Upper lobe of right lung (tissue), 1 donor: ENCODE measurements at regions not wholly inside any gene's neighbourhood (a gene's known extent, or its start where the extent isn't known, plus 50 kb on each side); places are given as distances from the start of the nearest gene placed in this dataset.
A peak's percentile ranks its signal among the peaks of the same experiment; 100 is the strongest.

Source experiments
- ATAC-seq: fragments of 200-7000 bp; cut with Tn5 transposase; one replicate; pipeline ENCODE4 v1.9.1; 2020; ENCODE audit warnings: mild to moderate bottlenecking, moderate library complexity
- DNase-seq: peaks from one replicate; pipeline ENCODE4 v3.0.0-alpha.2; 2020
- H3K27ac ChIP-seq: fragments of 200-600 bp; one replicate; pipeline ENCODE4 v1.8.0; 2022
- H3K27me3 ChIP-seq: fragments of 200-600 bp; one replicate; pipeline ENCODE4 v1.8.0; 2022; ENCODE audit warnings: mild to moderate bottlenecking
- H3K36me3 ChIP-seq: fragments of 200-600 bp; one replicate; pipeline ENCODE4 v1.8.0; 2022
- H3K4me1 ChIP-seq: fragments of 200-600 bp; one replicate; pipeline ENCODE4 v1.8.0; 2022
- H3K4me3 ChIP-seq: fragments of 200-600 bp; one replicate; pipeline ENCODE4 v1.8.0; 2022; ENCODE audit warnings: mild to moderate bottlenecking
- H3K9me3 ChIP-seq: fragments of 200-600 bp; one replicate; pipeline ENCODE4 v1.8.0; 2022
- intact Hi-C: fragments of 100-400 bp; cut with DNase I; formaldehyde crosslinking; loops from one replicate; pipeline ENCODE4 v1.11.0; 2022
- TF ChIP-seq, protein P1 (sequence below): fragments of 200-600 bp; IDR thresholded peaks from one replicate; pipeline ENCODE4 v1.8.0; 2022; ENCODE audit warnings: antibody characterized with exemption
- donor health status: DM: no; HTN: yes; CAD: no; lungs with severe emphysema.

- TF ChIP-seq, protein P1, sequence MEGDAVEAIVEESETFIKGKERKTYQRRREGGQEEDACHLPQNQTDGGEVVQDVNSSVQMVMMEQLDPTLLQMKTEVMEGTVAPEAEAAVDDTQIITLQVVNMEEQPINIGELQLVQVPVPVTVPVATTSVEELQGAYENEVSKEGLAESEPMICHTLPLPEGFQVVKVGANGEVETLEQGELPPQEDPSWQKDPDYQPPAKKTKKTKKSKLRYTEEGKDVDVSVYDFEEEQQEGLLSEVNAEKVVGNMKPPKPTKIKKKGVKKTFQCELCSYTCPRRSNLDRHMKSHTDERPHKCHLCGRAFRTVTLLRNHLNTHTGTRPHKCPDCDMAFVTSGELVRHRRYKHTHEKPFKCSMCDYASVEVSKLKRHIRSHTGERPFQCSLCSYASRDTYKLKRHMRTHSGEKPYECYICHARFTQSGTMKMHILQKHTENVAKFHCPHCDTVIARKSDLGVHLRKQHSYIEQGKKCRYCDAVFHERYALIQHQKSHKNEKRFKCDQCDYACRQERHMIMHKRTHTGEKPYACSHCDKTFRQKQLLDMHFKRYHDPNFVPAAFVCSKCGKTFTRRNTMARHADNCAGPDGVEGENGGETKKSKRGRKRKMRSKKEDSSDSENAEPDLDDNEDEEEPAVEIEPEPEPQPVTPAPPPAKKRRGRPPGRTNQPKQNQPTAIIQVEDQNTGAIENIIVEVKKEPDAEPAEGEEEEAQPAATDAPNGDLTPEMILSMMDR, result no peak
- DNase-seq (no peak), ATAC-seq (no peak)
- no peaks in the 10 kb centered on the region for H3K36me3 ChIP-seq
- intact Hi-C loops, result no loop called here
- H3K4me3 ChIP-seq, result no peak overlapping the region
- H3K27ac ChIP-seq, result no peak overlapping the region
- H3K9me3 ChIP-seq, result no peaks in the 10 kb centered on the region
- no peaks in the 10 kb centered on the region for H3K27me3 ChIP-seq
- H3K4me1 ChIP-seq, result no peaks in the 10 kb centered on the region
Measured at GRCh38 chr2:118791483-118791882, 56.0 kb downstream of the EN1 start.

- Histone ChIP-seq H3K4me1 (no peaks in the 10 kb centered on the region), H3K27ac (no peak overlapping the region), H3K36me3 (no peaks in the 10 kb centered on the region), H3K27me3 (no peaks in the 10 kb centered on the region), H3K4me3 (no peak overlapping the region), H3K9me3 (no peaks in the 10 kb centered on the region)
- ATAC-seq, result no peak
- intact Hi-C loops, result no loop called here
- DNase-seq, result no peak
- TF ChIP-seq, protein P1, result no peak
Measured at GRCh38 chr2:118786746-118787145, 60.7 kb downstream of the EN1 start.

GRCh38 chr2:118784860-118785259 is 62.6 kb downstream of the EN1 start:
- DNase-seq (no peak), ATAC-seq (peak; percentile 26)
- Histone ChIP-seq H3K4me1 (no peaks in the 10 kb centered on the region), H3K27me3 (no peaks in the 10 kb centered on the region), H3K4me3 (no peak overlapping the region), H3K36me3 (no peaks in the 10 kb centered on the region), H3K27ac (no peak overlapping the region), H3K9me3 (no peaks in the 10 kb centered on the region)
- intact Hi-C loops, result no loop called here
- TF ChIP-seq, protein P1, result no peak

DNA sequence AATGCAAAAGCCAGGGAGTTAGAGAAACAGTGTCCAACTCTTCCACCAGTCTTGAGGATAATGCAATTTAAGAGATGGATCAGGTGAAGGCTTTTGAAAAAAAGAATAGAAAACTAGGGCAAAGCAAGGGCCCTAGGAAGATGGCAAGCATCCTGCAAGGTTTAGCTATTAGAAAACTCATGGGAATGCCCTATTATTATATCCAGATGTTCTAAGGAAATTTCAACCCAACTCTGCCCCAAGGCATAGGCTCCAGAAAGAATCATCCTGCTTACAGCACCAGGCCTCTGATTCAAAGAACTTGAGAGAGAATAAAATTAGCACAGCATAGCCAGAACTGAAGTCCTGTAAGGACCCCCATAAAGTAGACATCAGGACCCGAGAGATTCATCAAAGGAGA is 68.1 kb downstream of the EN1 start:
- ATAC-seq, result no peak
- TF ChIP-seq, protein P1, result no peak

GRCh38 chr2:118774458-118775133 is 72.9 kb downstream of the EN1 start:
- intact Hi-C loops, result no loop called here
- DNase-seq (peak; percentile 67), ATAC-seq (peak; percentile 84)
- Histone ChIP-seq H3K27me3 (peaks cover 51% of the 10 kb centered on the region), H3K4me3 (peak overlapping the region; percentile 44), H3K27ac (no peak overlapping the region), H3K36me3 (no peaks in the 10 kb centered on the region), H3K4me1 (peaks cover 6% of the 10 kb centered on the region), H3K9me3 (no peaks in the 10 kb centered on the region)
- TF ChIP-seq, protein P1, result no peak

More for the DNA sequence above, 68.1 kb downstream of the EN1 start:
- Histone ChIP-seq H3K4me3 (no peak overlapping the region), H3K27ac (no peak overlapping the region), H3K36me3 (no peaks in the 10 kb centered on the region), H3K9me3 (no peaks in the 10 kb centered on the region), H3K4me1 (peaks cover 6% of the 10 kb centered on the region), H3K27me3 (peaks cover 32% of the 10 kb centered on the region)
- intact Hi-C loops, result no loop called here
- DNase-seq, result no peak

- peaks cover 51% of the 10 kb centered on the region for H3K27me3 ChIP-seq
Measured at GRCh38 chr2:118773826-118774225, 73.6 kb downstream of the EN1 start.

More at GRCh38 chr2:118773826-118774225, 73.6 kb downstream of the EN1 start:
- DNase-seq, result no peak
- Histone ChIP-seq H3K36me3 (no peaks in the 10 kb centered on the region), H3K4me3 (no peak overlapping the region), H3K4me1 (peaks cover 6% of the 10 kb centered on the region), H3K9me3 (no peaks in the 10 kb centered on the region), H3K27ac (no peak overlapping the region)
- intact Hi-C loops, result no loop called here
- ATAC-seq, result no peak
- TF ChIP-seq, protein P1, result no peak
